GM19463 (cell line): ENCODE measurements at regions not wholly inside any gene's neighbourhood (a gene's known extent, or its start where the extent isn't known, plus 50 kb on each side); places are given as distances from the start of the nearest gene placed in this dataset.
"Not testable (repeated sequence)": the region's sequence is repeated elsewhere in the genome, so short reads cannot be mapped to it uniquely, and the experiment has no call there.

Source experiments
- ATAC-seq: cut with Tn5 transposase; IDR thresholded peaks from one replicate; pipeline ENCODE4 v1.9.1; 2021; ENCODE audit warnings: mild to moderate bottlenecking, moderate library complexity; ENCODE audit not compliant: unreplicated experiment

DNA sequence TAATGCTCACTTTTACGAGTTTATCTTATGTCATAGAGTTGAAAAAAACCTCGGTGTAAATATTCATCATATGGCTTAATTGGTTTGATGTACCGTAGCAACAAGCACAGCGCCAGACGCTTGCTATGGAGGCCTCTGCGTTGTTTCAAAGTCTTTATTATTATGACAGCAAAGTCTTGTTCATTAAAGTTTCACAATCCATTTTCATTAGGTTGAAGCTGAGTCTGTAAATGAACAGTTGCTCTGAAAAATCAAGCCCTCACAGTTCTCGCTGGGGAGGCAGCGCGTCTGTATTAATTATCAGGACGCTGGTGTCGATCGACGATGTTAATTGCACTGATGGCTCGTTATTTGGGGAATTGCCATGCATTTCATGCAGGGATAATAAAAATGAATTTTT, 185.6 kb downstream of the INSC start:
- no peak for ATAC-seq

DNA sequence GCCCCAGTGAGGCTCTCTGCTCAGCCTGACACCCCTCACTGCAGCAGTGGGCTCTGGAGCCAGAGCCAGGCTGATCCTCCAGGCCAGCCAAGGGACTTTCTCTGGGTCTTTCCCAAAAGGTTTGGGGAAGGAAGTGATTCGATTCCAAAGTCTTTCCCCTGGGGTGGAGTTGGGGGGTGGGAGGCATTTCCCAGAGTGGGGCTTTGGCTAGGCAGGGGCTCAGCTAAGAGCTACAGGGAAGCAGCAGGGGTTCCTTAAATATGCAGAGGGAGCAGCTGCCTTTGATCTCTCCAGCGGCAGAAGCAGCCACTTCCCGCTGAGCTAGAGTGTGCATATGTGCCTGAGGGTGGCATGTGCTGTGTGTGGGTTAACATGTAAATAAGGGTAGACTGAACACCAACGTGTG, 192.9 kb downstream of the INSC start:
- no peak for ATAC-seq

GRCh38 chr11:15308840-15309239, 194.1 kb downstream of the INSC start:
- ATAC-seq: no peak

- ATAC-seq: no peak
Measured at GRCh38 chr11:15309296-15309695, 194.6 kb downstream of the INSC start.

- ATAC-seq: no peak
Measured at GRCh38 chr11:15313862-15314261, 199.1 kb downstream of the INSC start.

- no peak for ATAC-seq
Measured at GRCh38 chr11:15318814-15319213, 204.1 kb downstream of the INSC start.

GRCh38 chr11:15326520-15326919, 211.8 kb downstream of the INSC start:
- ATAC-seq: no peak

GRCh38 chr11:15327786-15328231, 213.1 kb downstream of the INSC start:
- ATAC-seq: no peak

GRCh38 chr11:15333407-15333806, 218.7 kb downstream of the INSC start:
- ATAC-seq: no peak

DNA sequence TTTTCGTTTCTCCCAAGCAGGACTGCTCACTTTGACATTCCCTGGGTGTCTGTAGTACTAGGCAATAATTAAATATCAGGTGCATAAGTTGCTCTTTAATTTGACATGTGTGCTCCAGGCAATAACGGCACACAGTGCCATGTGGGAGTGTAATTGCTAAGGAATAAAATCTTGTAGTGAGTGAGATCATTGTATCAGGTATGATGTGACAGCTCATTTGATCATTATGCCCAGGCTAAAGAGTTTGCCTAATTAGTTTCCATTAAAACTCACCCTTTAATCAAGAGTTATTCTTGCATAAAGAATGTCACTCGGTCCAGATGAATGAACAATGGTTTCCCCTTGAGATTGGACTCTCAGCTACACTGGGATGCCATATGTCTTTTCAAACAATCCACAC, 220.0 kb downstream of the INSC start:
- no peak for ATAC-seq

GRCh38 chr11:15336021-15336420, 221.3 kb downstream of the INSC start:
- ATAC-seq: no peak

GRCh38 chr11:15339302-15339701, 224.6 kb downstream of the INSC start:
- no peak for ATAC-seq

DNA sequence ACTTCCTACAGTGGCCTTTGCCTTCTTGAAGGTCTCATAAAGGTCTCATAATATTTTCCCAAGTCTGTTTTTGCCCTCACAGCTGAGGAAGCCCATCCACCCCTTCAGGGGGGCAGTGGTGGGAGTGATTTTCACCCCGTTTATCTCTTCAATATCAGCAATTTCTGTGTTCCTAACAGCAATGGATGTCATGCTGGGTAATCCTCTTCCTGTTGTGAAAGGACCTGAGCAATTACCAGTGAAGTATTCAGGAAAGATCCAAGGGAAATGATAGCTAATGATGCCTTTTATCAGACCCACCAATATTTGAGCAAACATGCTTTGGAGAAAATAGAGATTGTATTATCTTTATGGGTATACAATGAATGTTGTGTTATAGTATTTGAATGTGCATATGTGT, 226.9 kb downstream of the INSC start:
- no peak for ATAC-seq

DNA sequence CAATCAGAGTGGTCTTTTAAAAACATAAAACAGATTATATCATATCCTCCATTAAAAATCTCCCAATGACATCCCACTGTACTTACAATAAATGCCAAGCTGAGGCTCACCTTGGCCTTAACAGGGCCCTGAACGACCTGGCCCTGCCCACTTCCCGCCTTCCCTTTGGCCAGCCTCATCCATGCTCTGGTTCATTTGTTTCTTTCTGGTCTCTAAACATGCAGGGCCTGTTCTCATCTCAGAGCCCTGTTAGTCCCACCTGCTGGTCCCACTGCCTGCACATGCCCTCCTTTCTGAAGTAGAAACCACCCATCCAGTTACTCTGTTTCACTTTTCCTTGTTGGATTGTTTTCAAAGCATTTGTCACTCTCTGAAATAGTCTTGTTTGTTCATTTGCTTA, 227.4 kb downstream of the INSC start:
- no peak for ATAC-seq

- no peak for ATAC-seq
Measured at GRCh38 chr11:15346907-15347306, 232.2 kb downstream of the INSC start.

- ATAC-seq: no peak
Measured at GRCh38 chr11:15347969-15348734, 233.4 kb downstream of the INSC start.

- no peak for ATAC-seq
Measured at GRCh38 chr11:15349413-15349812, 234.7 kb downstream of the INSC start.

GRCh38 chr11:15361316-15361715, 246.6 kb downstream of the INSC start:
- no peak for ATAC-seq

DNA sequence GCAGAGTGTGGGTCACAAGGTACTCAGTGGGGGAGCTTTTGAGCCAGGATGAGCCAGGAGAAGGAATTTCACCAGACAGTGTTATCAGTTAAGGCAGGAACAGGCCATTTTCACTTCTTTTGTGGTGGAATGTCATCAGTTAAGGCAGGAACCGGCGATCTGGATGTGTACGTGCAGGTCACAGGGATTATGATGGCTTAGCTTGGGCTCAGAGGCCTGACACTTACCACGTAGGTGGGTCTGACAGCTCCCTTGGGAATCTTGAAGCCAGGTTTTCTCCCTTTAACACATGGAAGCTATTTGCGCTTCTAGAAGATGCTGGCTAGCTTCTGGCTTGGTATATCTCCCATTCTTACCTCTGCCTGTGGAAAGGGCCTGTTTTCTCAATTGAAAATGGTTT, 250.6 kb downstream of the INSC start:
- ATAC-seq: not testable (repeated sequence)

- no peak for ATAC-seq
Measured at GRCh38 chr11:15367695-15368094, 253.0 kb downstream of the INSC start.

DNA sequence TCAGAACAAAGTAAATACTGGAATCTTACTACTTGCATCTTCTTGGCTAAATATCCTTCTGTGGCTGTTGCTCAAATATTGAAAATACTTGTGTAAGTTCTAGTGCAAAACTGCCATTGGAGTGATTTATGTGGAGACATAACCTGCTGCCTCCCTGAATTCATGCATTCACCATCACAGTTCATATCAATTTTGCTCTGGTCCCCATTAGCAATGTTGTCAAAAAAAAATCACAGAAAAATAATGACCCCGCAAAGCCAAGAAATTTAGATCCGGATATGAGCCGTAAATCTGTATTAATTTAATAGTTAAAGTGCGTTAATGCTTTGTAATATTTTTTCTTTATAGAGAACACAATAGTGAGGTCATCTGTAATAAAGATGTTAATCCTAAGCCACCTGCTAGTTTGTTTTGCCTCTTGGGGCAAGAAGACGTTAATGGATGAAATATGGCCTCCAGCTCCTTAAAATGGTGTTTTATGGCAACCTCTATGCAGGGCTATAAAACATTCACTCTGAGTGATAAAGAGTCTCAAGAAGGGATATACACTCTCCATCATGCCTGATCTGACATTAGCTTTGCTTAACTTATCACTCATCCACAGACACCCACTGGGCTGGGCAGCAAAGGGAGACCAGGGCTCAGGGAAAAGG, 255.9 kb downstream of the INSC start:
- no peak for ATAC-seq

DNA sequence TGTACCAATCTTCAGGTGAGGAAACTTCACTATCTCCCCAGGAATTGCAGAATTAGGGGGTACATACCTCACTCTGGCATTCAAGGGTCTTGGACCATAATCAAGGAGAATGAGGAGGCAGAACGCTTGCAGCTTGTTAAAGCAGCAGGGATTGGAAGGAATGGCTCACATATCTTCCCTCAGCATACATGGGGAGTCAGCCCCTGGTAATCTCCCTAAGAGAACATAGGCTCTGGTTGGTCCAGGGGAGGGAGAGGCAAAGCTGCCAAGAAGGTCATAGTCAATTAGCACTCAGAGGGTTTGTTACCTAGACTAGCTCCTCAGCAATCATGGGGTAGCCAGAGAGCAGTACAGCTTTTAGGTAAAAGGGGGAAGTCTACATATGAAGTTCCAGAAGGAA, 256.8 kb downstream of the INSC start:
- ATAC-seq: no peak

DNA sequence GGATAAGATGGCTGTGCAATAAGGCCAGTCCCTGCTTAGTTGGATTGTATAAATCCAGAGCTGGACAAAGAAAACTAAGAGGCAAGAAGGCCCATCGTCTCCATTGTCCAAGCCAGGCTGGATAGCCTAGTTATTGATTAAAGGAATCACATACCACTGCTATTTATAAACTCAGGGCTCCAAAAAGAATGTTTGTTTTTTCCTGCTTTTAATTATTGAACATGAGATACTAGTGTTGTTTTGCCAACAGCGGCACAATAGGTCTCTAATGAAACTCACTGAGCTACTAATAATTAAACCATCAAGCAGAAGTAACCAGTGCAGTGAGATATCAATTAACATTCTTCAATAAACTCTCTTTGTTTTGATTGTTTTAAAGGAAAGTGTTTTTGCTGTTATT, 259.7 kb downstream of the INSC start:
- no peak for ATAC-seq
